ENCODE measurements at regions not wholly inside any gene's neighbourhood (a gene's known extent, or its start where the extent isn't known, plus 50 kb on each side); places are given as distances from the start of the nearest gene placed in this dataset.

DNA sequence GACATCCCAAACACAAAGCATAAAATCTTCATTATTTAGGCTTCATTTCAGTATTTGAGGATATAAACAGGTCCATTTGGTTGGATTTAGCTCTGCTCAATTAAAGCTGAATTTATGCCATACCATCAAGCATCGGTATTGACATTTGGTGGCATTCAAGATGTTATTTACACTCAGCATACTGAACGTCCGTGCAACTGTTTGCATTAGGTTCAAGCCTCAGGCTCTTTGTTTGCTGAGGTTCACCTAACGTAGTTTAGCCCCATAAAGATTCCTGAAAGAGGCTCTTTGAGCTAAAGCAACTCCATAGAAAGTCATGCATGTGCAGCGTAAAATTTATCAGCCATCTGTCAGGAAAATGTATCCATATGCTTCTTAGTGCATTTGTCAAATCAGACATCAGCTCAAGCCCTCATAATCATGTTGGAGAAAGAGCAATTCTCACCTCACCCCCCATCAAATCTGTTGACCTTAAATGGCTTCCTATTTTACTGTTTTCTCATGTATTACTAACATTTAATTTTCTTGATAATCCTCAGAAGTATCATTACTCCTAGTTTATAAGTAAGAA, 366.9 kb downstream of the EPHA4 start:
- no peaks in the 10 kb centered on the region for H3K9me3 ChIP-seq
- ATAC-seq (no peak), FAIRE-seq (no peak), DNase-seq (no peak)
- H3K27ac ChIP-seq, result no peak overlapping the region
- intact Hi-C loops (cut with DNase I), result no loop called here
- H3K27me3 ChIP-seq, result no peaks in the 10 kb centered on the region
- H3K4me3 ChIP-seq, result no peak overlapping the region
- no peaks in the 10 kb centered on the region for H3K36me3 ChIP-seq
- WGBS, 2 donors, result 29 to 35% methylated on average over 5 of the region's 5 CpGs
- TF ChIP-seq, protein P1, sequence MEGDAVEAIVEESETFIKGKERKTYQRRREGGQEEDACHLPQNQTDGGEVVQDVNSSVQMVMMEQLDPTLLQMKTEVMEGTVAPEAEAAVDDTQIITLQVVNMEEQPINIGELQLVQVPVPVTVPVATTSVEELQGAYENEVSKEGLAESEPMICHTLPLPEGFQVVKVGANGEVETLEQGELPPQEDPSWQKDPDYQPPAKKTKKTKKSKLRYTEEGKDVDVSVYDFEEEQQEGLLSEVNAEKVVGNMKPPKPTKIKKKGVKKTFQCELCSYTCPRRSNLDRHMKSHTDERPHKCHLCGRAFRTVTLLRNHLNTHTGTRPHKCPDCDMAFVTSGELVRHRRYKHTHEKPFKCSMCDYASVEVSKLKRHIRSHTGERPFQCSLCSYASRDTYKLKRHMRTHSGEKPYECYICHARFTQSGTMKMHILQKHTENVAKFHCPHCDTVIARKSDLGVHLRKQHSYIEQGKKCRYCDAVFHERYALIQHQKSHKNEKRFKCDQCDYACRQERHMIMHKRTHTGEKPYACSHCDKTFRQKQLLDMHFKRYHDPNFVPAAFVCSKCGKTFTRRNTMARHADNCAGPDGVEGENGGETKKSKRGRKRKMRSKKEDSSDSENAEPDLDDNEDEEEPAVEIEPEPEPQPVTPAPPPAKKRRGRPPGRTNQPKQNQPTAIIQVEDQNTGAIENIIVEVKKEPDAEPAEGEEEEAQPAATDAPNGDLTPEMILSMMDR (IDR thresholded peaks at IDR 0.05), result no peak
- H3K4me1 ChIP-seq, result no peaks in the 10 kb centered on the region

DNA sequence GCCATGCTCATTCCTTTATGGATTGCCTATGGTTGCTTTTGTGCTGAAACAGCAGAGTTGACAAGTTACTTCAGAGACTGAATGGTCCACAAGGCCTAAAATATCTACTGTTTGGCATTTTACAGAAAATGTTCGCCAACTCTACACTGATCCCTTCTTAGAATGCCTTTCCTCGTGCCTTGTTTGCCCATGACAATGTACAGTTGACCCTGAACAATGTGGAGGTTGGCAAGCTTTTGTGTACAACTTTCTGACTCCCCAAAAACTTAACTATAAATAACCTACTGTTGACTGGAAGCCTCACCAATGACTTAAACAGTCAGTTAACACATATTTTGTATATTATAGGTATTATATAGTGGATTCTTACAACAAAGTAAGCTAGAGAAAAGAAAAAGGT, 361.4 kb downstream of the EPHA4 start:
- Histone ChIP-seq H3K4me1 (no peaks in the 10 kb centered on the region), H3K27me3 (no peaks in the 10 kb centered on the region), H3K4me3 (no peak overlapping the region), H3K9me3 (no peaks in the 10 kb centered on the region), H3K27ac (no peak overlapping the region), H3K36me3 (no peaks in the 10 kb centered on the region)
- 53 to 62% methylated on average over 2 of the region's 2 CpGs for WGBS, 2 donors
- FAIRE-seq, result no peak
- DNase-seq, result no peak
- intact Hi-C loops (cut with DNase I), result no loop called here
- TF ChIP-seq, protein P1 (IDR thresholded peaks at IDR 0.05), result no peak
- no peak for ATAC-seq

DNA sequence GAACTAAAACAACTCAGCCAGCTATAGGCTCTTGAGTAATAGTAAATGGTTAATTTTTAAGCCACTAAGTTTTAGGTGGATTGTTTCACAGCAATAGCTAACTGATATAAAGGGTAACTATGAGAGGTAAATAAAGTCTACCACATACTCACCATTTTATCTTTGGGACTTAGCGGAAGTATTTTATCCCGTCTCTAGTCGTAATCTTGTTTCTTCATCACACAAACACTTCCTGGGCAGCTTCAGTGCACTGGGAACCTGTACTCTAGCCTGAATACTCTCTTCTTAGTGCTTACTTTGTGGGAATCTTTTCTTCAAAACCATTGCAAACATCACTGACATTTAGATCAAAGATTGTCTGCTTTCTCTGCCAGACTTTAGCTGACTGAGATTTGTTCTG, 360.5 kb downstream of the EPHA4 start:
- Histone ChIP-seq H3K27ac (no peak overlapping the region), H3K9me3 (no peaks in the 10 kb centered on the region), H3K27me3 (no peaks in the 10 kb centered on the region), H3K4me3 (no peak overlapping the region), H3K36me3 (no peaks in the 10 kb centered on the region), H3K4me1 (no peaks in the 10 kb centered on the region)
- DNase-seq, result no peak
- ATAC-seq, result no peak
- TF ChIP-seq, protein P1 (IDR thresholded peaks at IDR 0.05), result no peak
- no peak for FAIRE-seq
- 79 to 84% methylated on average over 3 of the region's 3 CpGs for WGBS, 2 donors
- intact Hi-C loops (cut with DNase I), result no loop called here

DNA sequence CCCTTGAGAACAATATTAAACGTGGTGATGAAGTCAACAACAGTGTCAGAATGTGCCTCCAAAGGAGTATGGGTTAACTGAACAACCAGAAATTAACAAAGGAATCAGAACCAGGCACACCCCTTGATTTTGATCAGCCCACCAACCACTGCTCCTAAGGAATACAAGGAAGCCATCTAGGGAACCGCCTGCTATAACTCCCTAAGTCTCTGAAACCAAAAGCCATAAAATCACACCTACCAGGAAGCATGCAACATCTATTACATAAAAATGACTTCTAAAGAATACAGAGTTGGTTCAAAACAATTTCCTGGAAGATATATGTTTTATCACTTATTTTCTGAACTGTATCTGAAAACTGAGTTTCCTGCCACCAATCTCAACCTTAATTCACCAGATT, 360.0 kb downstream of the EPHA4 start:
- DNase-seq (no peak), ATAC-seq (no peak), FAIRE-seq (no peak)
- intact Hi-C loops (cut with DNase I), result no loop called here
- 70 to 81% methylated on average over 2 of the region's 2 CpGs for WGBS, 2 donors
- Histone ChIP-seq H3K4me1 (no peaks in the 10 kb centered on the region), H3K27me3 (no peaks in the 10 kb centered on the region), H3K9me3 (no peaks in the 10 kb centered on the region), H3K36me3 (no peaks in the 10 kb centered on the region), H3K27ac (no peak overlapping the region), H3K4me3 (no peak overlapping the region)
- TF ChIP-seq, protein P1 (IDR thresholded peaks at IDR 0.05), result no peak

DNA sequence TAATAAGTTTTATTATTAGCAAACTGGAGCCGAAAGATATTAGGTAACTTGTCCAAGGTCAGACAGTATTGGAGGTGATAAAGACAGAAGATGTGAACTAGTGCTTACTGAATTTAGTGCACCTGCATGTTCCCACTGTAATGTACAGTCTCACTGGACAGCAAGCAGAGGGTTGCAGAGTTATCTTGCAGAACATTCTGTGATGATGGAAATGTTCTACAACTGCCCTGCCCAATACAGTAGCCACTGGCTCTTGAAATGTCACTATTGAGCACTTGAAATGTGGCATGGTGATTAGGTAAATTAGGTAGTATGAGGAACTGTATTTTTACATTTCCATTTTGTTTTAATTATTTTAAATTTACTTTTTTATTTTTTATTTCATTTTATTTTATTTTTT, 356.6 kb downstream of the EPHA4 start:
- Histone ChIP-seq H3K4me3 (no peak overlapping the region), H3K9me3 (no peaks in the 10 kb centered on the region), H3K27ac (no peak overlapping the region), H3K36me3 (no peaks in the 10 kb centered on the region), H3K4me1 (no peaks in the 10 kb centered on the region), H3K27me3 (no peaks in the 10 kb centered on the region)
- ATAC-seq, result no peak
- TF ChIP-seq, protein P1 (IDR thresholded peaks at IDR 0.05), result no peak
- DNase-seq, result no peak
- intact Hi-C loops (cut with DNase I), result no loop called here
- 33 to 53% methylated on average over 1 of the region's 1 CpG for WGBS, 2 donors
- FAIRE-seq, result no peak

All from pancreas (tissue), 10 donors.